ENCODE measurements at regions not wholly inside any gene's neighbourhood (a gene's known extent, or its start where the extent isn't known, plus 50 kb on each side); places are given as distances from the start of the nearest gene placed in this dataset.

DNA sequence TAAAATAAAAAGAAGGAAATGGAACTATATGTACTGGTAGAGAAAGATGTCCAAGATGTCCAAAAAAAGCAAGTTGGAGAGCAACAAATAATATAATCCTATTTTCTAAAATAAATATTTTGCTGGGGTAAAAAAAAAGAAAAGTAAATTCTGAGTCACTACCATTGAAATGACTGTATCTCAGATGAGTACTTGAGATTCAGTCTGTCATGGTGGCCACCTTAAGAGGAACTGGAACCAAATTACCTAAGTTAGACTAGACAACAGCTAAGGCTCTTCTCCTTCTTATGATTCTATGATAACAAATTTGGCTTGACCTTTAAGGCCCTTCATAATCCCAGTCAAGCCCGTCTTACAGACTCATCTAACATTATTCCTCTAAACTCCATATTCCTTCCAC is 270.6 kb upstream of the HES1 start:
- Histone ChIP-seq H3K18ac (ENCODE audit: extremely low read depth, low read length) (no peak overlapping the region), H3K4ac (replicated peaks; ENCODE audit: insufficient read length, low read depth, low read length) (no peak overlapping the region), H3K27me3 (replicated peaks in 1 of 4; ENCODE audit: control insufficient read depth in 3 of 4, extremely low read depth in 1 of 4, insufficient read depth in 3 of 4, low read length in 3 of 4) (peaks cover 0 to 28% (median 24%) of the 10 kb centered on the region in 4 experiments; a peak in 6 of 7 replicates), H3K27ac (ENCODE audit: low read depth, low read length) (no peak overlapping the region), H4K20me1 (replicated peaks in 1 of 2; ENCODE audit: control insufficient read depth in 1 of 2, insufficient read depth in 2 of 2, low read length in 2 of 2) (no peaks in the 10 kb centered on the region), H3K9ac (replicated peaks in 1 of 4; ENCODE audit: extremely low read depth in 1 of 4, low read depth in 3 of 4, low read length in 3 of 4) (no peak overlapping the region), H3K23me2 (ENCODE audit: low read depth, low read length) (0 out of 2 replicates have a peak, but pooled peaks cover 2% of the 10 kb centered on the region), H3K9me3 (ENCODE audit: insufficient read depth in 2 of 2, low read depth in 1 of 2, low read length in 1 of 2) (no peaks in the 10 kb centered on the region), H2AK5ac (ENCODE audit: low read depth, low read length) (no peak overlapping the region), H3K79me2 (ENCODE audit: control insufficient read depth in 1 of 2, insufficient read depth in 2 of 2, low read length in 2 of 2) (no peaks in the 10 kb centered on the region), H2BK15ac (ENCODE audit: low read length) (no peak overlapping the region), H2BK5ac (ENCODE audit: low read depth, low read length) (no peak overlapping the region), H4K5ac (ENCODE audit: insufficient read length, low read depth, low read length) (no peak overlapping the region), H2BK120ac (replicated peaks; ENCODE audit: low read depth, low read length) (no peak overlapping the region), H3K4me3 (ENCODE audit: extremely low read depth in 1 of 4, insufficient read depth in 2 of 4, low read depth in 3 of 4, low read length in 4 of 4) (no peak overlapping the region), H2BK20ac (ENCODE audit: low read length) (0 out of 2 replicates have a peak overlapping the region, but pooled peaks have one; percentile 35), H3K56ac (replicated peaks; ENCODE audit: insufficient read length, low read depth, low read length) (no peak overlapping the region), H3K23ac (ENCODE audit: insufficient read length) (no peak overlapping the region), H2AFZ (ENCODE audit: low read length) (no peak overlapping the region), H3K79me1 (ENCODE audit: low read depth, low read length) (no peaks in the 10 kb centered on the region), H2BK12ac (ENCODE audit: low read depth, low read length) (no peak overlapping the region; the same call in 1 of the 2 replicates), H3K14ac (ENCODE audit: insufficient read length) (no peak overlapping the region), H4K8ac (ENCODE audit: extremely low read depth, insufficient read depth, low read length) (no peak overlapping the region), H3K4me2 (ENCODE audit: insufficient read depth in 1 of 2, low read depth in 2 of 2, low read length in 2 of 2) (no peak overlapping the region), H3K36me3 (ENCODE audit: control insufficient read depth in 2 of 4, insufficient read depth in 4 of 4, low read length in 3 of 4) (no peaks in the 10 kb centered on the region), H4K91ac (replicated peaks; ENCODE audit: insufficient read length, low read length) (no peak overlapping the region), H3K4me1 (replicated peaks in 1 of 4; ENCODE audit: control insufficient read depth in 3 of 4, insufficient read depth in 4 of 4, low read length in 3 of 4) (peaks cover 0 to 16% (median 10%) of the 10 kb centered on the region in 4 experiments; a peak in 6 of 7 replicates)
- ChIA-PET CTCF (ENCODE audit: partially characterized antibody) (interaction anchor here (3.6 kb wide), 1 partner anchor 85 kb away, joined by 13 read pairs; no protein-coding TSS in a partner anchor), POLR2A (ENCODE audit: partially characterized antibody) (no interaction called here)
- 93% methylated on average over 1 of the region's 1 CpG; no CpG with 5 or more reads in 1 of the 2 experiments for WGBS, 2 experiments (ENCODE audit: extremely low coverage in 1 of 2, insufficient coverage in 1 of 2, insufficient read length in 1 of 2, insufficient replicate concordance in 2 of 2, low coverage in 1 of 2, low lambda C conversion rate in 2 of 2, missing lambda C conversion rate in 1 of 2)
- no peak for DNase-seq (ENCODE audit: low read depth in 1 of 2, low spot score in 2 of 2)
- FAIRE-seq = no peak
- TF ChIP-seq HDAC6 (IDR thresholded peaks at IDR 0.05; ENCODE audit: low read depth, low read length) = no peak
- no peak for TF ChIP-seq RFX5 (IDR thresholded peaks at IDR 0.05; ENCODE audit: borderline replicate concordance, low read depth, low read length)
- TF ChIP-seq BRCA1 (IDR thresholded peaks at IDR 0.05; ENCODE audit: low read depth, low read length) = no peak
- no peak for TF ChIP-seq TAF7 (optimal IDR thresholded peaks at IDR 0.05; ENCODE audit: borderline replicate concordance, low read depth, low read length)
- TF ChIP-seq GTF2F1 (IDR thresholded peaks at IDR 0.05; ENCODE audit: borderline replicate concordance, low read depth, low read length) = no peak
- TF ChIP-seq EGR1 (IDR thresholded peaks at IDR 0.05; ENCODE audit: borderline replicate concordance, low read depth, low read length) = no peak
- no peak for TF ChIP-seq POLR2A (IDR thresholded peaks at IDR 0.05; ENCODE audit: control extremely low read depth in 1 of 2, low read depth in 2 of 2, low read length in 2 of 2)
- TF ChIP-seq, protein P1, sequence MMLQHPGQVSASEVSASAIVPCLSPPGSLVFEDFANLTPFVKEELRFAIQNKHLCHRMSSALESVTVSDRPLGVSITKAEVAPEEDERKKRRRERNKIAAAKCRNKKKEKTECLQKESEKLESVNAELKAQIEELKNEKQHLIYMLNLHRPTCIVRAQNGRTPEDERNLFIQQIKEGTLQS (IDR thresholded peaks at IDR 0.05; ENCODE audit: insufficient read depth, low read depth, low read length) = no peak
- TF ChIP-seq SIX5 (IDR thresholded peaks at IDR 0.05; ENCODE audit: low read depth, low read length) = no peak
- no peak for TF ChIP-seq POU5F1 (IDR thresholded peaks at IDR 0.05; ENCODE audit: low read depth, low read length)
- TF ChIP-seq SP4 (IDR thresholded peaks at IDR 0.05; ENCODE audit: low read length) = no peak
- TF ChIP-seq, protein P2, sequence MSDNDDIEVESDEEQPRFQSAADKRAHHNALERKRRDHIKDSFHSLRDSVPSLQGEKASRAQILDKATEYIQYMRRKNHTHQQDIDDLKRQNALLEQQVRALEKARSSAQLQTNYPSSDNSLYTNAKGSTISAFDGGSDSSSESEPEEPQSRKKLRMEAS (IDR thresholded peaks at IDR 0.05) = no peak
- TF ChIP-seq TAF1 (IDR thresholded peaks at IDR 0.05; ENCODE audit: low read depth, low read length) = no peak
- TF ChIP-seq NRF1 (IDR thresholded peaks at IDR 0.05; ENCODE audit: low read depth, low read length) = no peak
- TF ChIP-seq YY1 (IDR thresholded peaks at IDR 0.05; ENCODE audit: low read depth, low read length) = no peak

Measured in H1 (cell line).